Spleen (tissue), 11 donors: ENCODE measurements at regions not wholly inside any gene's neighbourhood (a gene's known extent, or its start where the extent isn't known, plus 50 kb on each side); places are given as distances from the start of the nearest gene placed in this dataset.

ENCODE experiments used
- DNase-seq: peaks from one replicate; pipeline ENCODE4 v3.0.0-alpha.2; 2020
- H3K27ac ChIP-seq, 8 donors: fragments of 200-600 bp; sonication (generic) in 7 of 8; 1 replicate in 4 of 8; 2 replicates in 4 of 8; pipeline versions ENCODE4 v1.5.0 to v1.8.0; 2016 to 2021; ENCODE audit warnings: inconsistent platforms in 4 of 8, mild to moderate bottlenecking in 4 of 8, moderate library complexity in 1 of 8
- H3K27me3 ChIP-seq, 7 donors: fragments of 200-600 bp; sonication (generic) in 6 of 7; replicated peaks in 1 of 7; 1 replicate in 4 of 7; 2 replicates in 3 of 7; pipeline versions ENCODE4 v1.5.0 to v1.8.0; 2016 to 2021; ENCODE audit warnings: inconsistent platforms in 3 of 7, mild to moderate bottlenecking in 1 of 7
- H3K36me3 ChIP-seq, 6 donors: fragments of 200-600 bp; sonication (generic) in 5 of 6; 1 replicate in 4 of 6; 2 replicates in 2 of 6; pipeline versions ENCODE4 v1.5.0 to v1.8.0; 2016 to 2021; ENCODE audit warnings: inconsistent platforms in 2 of 6
- H3K4me1 ChIP-seq, 6 donors: fragments of 200-600 bp; sonication (generic) in 5 of 6; 1 replicate in 3 of 6; 2 replicates in 3 of 6; pipeline versions ENCODE4 v1.5.0 to v1.8.0; 2016 to 2021; ENCODE audit warnings: inconsistent platforms in 3 of 6
- H3K4me3 ChIP-seq, 8 donors: fragments of 200-600 bp; sonication (generic) in 7 of 8; 1 replicate in 4 of 8; 2 replicates in 4 of 8; pipeline versions ENCODE4 v1.5.0 to v1.8.0; 2016 to 2021; ENCODE audit warnings: inconsistent platforms in 4 of 8, mild to moderate bottlenecking in 4 of 8, moderate library complexity in 2 of 8
- H3K9me3 ChIP-seq, 8 donors: fragments of 200-600 bp; sonication (generic) in 7 of 8; 1 replicate in 4 of 8; 2 replicates in 4 of 8; pipeline versions ENCODE4 v1.5.0 to v1.8.0; 2016 to 2021; ENCODE audit warnings: inconsistent platforms in 4 of 8
- POLR2A ChIP-seq, 3 donors: fragments of 450-650 bp; IDR thresholded peaks; one replicate each; pipeline ENCODE4 v1.5.1; 2017; ENCODE audit warnings: antibody characterized with exemption in 3 of 3, mild to moderate bottlenecking in 1 of 3
- POLR2AphosphoS5 ChIP-seq, 3 donors: sonication (generic); formaldehyde crosslinking; IDR thresholded peaks; one replicate each; pipeline ENCODE4 v1.5.1; 2017; ENCODE audit warnings: antibody characterized with exemption in 3 of 3
- WGBS, 5 donors: extraction: QIAGEN DNeasy Blood & Tissue Kit in 3 of 5; methylation state at CpG; one replicate each; pipeline versions ENCODE4 v1.1.5 to v1.1.7; 2013 to 2018; 5-methylcytosine and 5-hydroxymethylcytosine counted together
- intact Hi-C: fragments of 100-400 bp; cut with DNase I; formaldehyde crosslinking; loops from one replicate; pipeline ENCODE4 v1.15.0; 2023; ENCODE audit warnings: low total_unique reads
- TF ChIP-seq, protein P1 (sequence below), 11 experiments: fragments of 200-600 bp in 7 of 11; fragments of 450-650 bp in 4 of 11; sonication (generic) in 4 of 11; IDR thresholded peaks in 8 of 11; conservative IDR thresholded peaks in 3 of 11; 1 replicate in 7 of 11; 2 replicates in 4 of 11; pipeline versions ENCODE4 v1.4.0 to v1.8.0; 2016 to 2021; ENCODE audit warnings: antibody characterized with exemption in 11 of 11, inconsistent platforms in 4 of 11, mild to moderate bottlenecking in 1 of 11
- donor health status: healthy with polysubstance abuse.
- donor health status: DM: no; HTN: no; CAD: no; lungs with moderate emphysema.
- donor health status: DM: no; HTN: no; CAD: no.
- donor health status: Bipolar disorder and iron deficiency.
- donor health status: healthy.
- donor health status: DM: no; HTN: no; CAD: no.
- donor health status: DM: yes; HTN: yes; CAD: no.

DNA sequence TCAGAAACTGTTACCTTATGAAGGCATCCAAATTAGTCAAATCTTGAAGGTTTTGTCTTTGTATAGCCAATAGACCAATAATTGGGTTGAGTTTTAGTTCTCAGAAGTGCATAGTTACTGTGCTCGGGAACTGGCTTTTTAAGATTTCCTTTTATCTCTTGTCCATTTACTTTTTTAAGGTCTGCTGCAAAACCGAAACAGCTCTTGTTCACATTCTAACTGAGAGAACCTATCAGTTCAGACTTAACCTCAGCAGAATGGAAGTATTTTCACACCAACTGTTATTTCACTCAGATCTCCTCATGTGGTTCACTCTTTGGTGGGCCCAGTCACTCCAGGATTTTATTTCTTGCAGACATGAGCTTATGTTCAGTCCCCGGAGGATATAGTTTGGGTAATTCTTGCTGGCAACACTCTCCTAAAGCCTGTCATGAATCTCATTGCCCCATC, 55.5 kb downstream of the TPBG start:
- peaks cover 0 to 7% (median 0%) of the 10 kb centered on the region in 6 donors for H3K4me1 ChIP-seq
- H3K4me3 ChIP-seq, result no peak overlapping the region
- intact Hi-C loops, result no loop called here
- TF ChIP-seq POLR2AphosphoS5 (IDR thresholded peaks at IDR 0.05) (no peak), POLR2A (IDR thresholded peaks at IDR 0.05) (no peak)
- TF ChIP-seq, protein P1, sequence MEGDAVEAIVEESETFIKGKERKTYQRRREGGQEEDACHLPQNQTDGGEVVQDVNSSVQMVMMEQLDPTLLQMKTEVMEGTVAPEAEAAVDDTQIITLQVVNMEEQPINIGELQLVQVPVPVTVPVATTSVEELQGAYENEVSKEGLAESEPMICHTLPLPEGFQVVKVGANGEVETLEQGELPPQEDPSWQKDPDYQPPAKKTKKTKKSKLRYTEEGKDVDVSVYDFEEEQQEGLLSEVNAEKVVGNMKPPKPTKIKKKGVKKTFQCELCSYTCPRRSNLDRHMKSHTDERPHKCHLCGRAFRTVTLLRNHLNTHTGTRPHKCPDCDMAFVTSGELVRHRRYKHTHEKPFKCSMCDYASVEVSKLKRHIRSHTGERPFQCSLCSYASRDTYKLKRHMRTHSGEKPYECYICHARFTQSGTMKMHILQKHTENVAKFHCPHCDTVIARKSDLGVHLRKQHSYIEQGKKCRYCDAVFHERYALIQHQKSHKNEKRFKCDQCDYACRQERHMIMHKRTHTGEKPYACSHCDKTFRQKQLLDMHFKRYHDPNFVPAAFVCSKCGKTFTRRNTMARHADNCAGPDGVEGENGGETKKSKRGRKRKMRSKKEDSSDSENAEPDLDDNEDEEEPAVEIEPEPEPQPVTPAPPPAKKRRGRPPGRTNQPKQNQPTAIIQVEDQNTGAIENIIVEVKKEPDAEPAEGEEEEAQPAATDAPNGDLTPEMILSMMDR (IDR thresholded peaks at IDR 0.05 in 8 of 11, conservative IDR thresholded peaks at IDR 0.05 in 3 of 11), result no peak
- DNase-seq, result no peak
- H3K27me3 ChIP-seq, result no peaks in the 10 kb centered on the region
- H3K9me3 ChIP-seq, result no peaks in the 10 kb centered on the region
- WGBS, 5 donors, result 76 to 90% (median 86%) methylated on average over 3 of the region's 3 CpGs
- H3K27ac ChIP-seq, result no peak overlapping the region
- no peaks in the 10 kb centered on the region for H3K36me3 ChIP-seq

DNA sequence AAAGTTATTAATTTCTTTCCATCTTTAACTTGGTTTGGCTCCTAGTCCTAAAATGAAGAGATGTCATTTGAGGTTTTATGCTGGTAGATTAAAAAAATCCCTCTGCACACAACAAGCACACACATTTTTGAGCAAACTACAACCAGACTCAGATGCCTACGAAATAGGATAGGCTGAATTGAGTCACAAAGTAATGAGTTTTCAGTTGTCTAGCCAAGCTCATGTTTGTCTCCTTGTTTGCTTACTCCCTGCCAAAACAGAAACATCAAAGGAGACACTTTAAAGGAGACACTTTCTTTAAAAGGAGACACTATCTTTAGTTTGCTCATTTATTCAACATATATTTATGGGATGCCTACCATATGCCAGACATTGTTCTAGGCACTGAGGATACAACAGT, 56.2 kb downstream of the TPBG start:
- WGBS, 5 donors, result 59 to 88% (median 71%) methylated on average over 1 of the region's 1 CpG
- DNase-seq, result no peak
- no peaks in the 10 kb centered on the region for H3K9me3 ChIP-seq
- H3K4me1 ChIP-seq, result peaks cover 0 to 5% (median 0%) of the 10 kb centered on the region in 6 donors
- TF ChIP-seq POLR2A (IDR thresholded peaks at IDR 0.05) (no peak), POLR2AphosphoS5 (IDR thresholded peaks at IDR 0.05) (no peak)
- TF ChIP-seq, protein P1 (IDR thresholded peaks at IDR 0.05 in 8 of 11, conservative IDR thresholded peaks at IDR 0.05 in 3 of 11), result no peak
- no peak overlapping the region for H3K4me3 ChIP-seq
- no peaks in the 10 kb centered on the region for H3K36me3 ChIP-seq
- H3K27me3 ChIP-seq, result no peaks in the 10 kb centered on the region
- intact Hi-C loops, result no loop called here
- no peak overlapping the region for H3K27ac ChIP-seq

DNA sequence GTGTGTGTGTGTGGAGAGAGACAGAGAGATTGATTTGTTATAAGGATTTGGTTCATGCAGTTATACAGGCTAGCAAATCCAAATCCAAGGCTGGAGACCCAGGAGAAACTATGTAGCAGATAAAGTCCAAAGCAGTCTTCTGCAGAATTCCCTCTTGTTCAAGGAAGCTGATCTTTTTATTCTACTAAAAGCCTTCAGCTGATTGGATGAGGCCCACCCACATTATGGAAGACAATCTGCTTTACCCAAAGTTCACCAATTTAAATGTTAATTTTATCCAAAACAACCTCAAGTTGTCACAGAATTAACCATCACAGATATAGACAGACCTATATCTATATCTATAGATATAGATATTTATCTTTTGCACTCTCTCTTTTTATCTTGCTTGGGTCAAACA, 67.0 kb downstream of the TPBG start:
- Histone ChIP-seq H3K27ac (no peak overlapping the region), H3K27me3 (no peaks in the 10 kb centered on the region), H3K36me3 (no peaks in the 10 kb centered on the region), H3K4me3 (no peak overlapping the region), H3K9me3 (no peaks in the 10 kb centered on the region), H3K4me1 (no peaks in the 10 kb centered on the region)
- intact Hi-C loops, result no loop called here
- no peak for DNase-seq
- TF ChIP-seq, protein P1 (IDR thresholded peaks at IDR 0.05 in 8 of 11, conservative IDR thresholded peaks at IDR 0.05 in 3 of 11), result no peak
- no peak for TF ChIP-seq POLR2AphosphoS5 (IDR thresholded peaks at IDR 0.05)
- no peak for TF ChIP-seq POLR2A (IDR thresholded peaks at IDR 0.05)

DNA sequence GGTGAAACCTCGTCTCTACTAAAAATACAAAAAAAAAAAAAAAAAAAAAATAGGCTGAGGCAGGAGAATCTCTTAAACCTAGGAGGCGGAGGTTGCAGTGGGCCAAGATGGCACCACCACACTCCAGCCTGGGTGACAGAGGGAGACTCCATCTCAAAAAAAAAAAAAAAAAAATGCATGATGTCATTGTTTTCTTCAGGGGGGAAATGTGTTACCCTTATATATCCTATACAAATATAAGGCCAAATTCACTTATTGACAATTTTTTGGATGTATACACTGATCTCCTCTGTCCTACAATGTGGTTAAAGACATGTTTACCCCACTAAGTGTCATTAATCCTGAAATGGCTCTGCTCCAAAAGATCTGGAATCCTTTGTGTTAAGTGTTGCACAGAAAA, 73.1 kb downstream of the TPBG start:
- 75 to 96% (median 88%) methylated on average over 2 of the region's 2 CpGs for WGBS, 5 donors
- DNase-seq, result no peak
- H3K9me3 ChIP-seq, result no peaks in the 10 kb centered on the region
- no peaks in the 10 kb centered on the region for H3K27me3 ChIP-seq
- intact Hi-C loops, result no loop called here
- no peak overlapping the region for H3K27ac ChIP-seq
- TF ChIP-seq POLR2A (IDR thresholded peaks at IDR 0.05) (no peak), POLR2AphosphoS5 (IDR thresholded peaks at IDR 0.05) (no peak)
- TF ChIP-seq, protein P1 (IDR thresholded peaks at IDR 0.05 in 8 of 11, conservative IDR thresholded peaks at IDR 0.05 in 3 of 11), result no peak
- H3K4me1 ChIP-seq, result no peaks in the 10 kb centered on the region
- H3K36me3 ChIP-seq, result no peaks in the 10 kb centered on the region
- no peak overlapping the region for H3K4me3 ChIP-seq
